ENCODE measurements at regions not wholly inside any gene's neighbourhood (a gene's known extent, or its start where the extent isn't known, plus 50 kb on each side); places are given as distances from the start of the nearest gene placed in this dataset.

GRCh38 chr10:55369670-55370420, 568.8 kb upstream of the PCDH15 start:
- TF ChIP-seq CTCF (IDR thresholded peaks at IDR 0.05; ENCODE audit: borderline replicate concordance, extremely low read depth, low read length, poor library complexity, severe bottlenecking): no peak
- TF ChIP-seq EZH2 (IDR thresholded peaks at IDR 0.05; ENCODE audit: borderline replicate concordance, low read depth, low read length, severe bottlenecking): no peak

Data from DND-41 (cell line).